GM12892 (cell line): ENCODE measurements at regions not wholly inside any gene's neighbourhood (a gene's known extent, or its start where the extent isn't known, plus 50 kb on each side); places are given as distances from the start of the nearest gene placed in this dataset.

Experiments
- POLR2A ChIP-seq: IDR thresholded peaks from 2 replicates; pipeline ENCODE4 v1.6.1; 2011; ENCODE audit warnings: low read depth, low read length, control low read depth
- POLR2AphosphoS5 ChIP-seq: IDR thresholded peaks from 2 replicates; pipeline ENCODE4 v1.6.1; 2011; ENCODE audit warnings: low read depth, low read length, control low read depth

GRCh38 chr21:28509031-28509430 is 483.6 kb downstream of the LTN1 start:
- TF ChIP-seq POLR2A, result no peak
- no peak for TF ChIP-seq POLR2AphosphoS5
